H1 (cell line): ENCODE measurements at regions not wholly inside any gene's neighbourhood (a gene's known extent, or its start where the extent isn't known, plus 50 kb on each side); places are given as distances from the start of the nearest gene placed in this dataset.

Source experiments
- CBX8 ChIP-seq: fragments of 300-800, 300-1000 bp; sonication (generic); IDR thresholded peaks from 2 replicates; pipeline ENCODE4 v1.7.1; 2016; ENCODE audit warnings: low read depth, low read length, borderline replicate concordance
- FOSL1 ChIP-seq: IDR thresholded peaks from 2 replicates; pipeline ENCODE4 v1.6.1; 2011; ENCODE audit warnings: mild to moderate bottlenecking, low read depth, low read length, moderate library complexity; ENCODE audit not compliant: insufficient read depth
- PHF8 ChIP-seq: fragments of 200-600 bp; sonication (generic); conservative IDR thresholded peaks from 2 replicates; pipeline ENCODE4 v1.7.1; 2012; ENCODE audit warnings: low read depth, mild to moderate bottlenecking, inconsistent platforms, low read length, moderate library complexity
- POLR2AphosphoS5 ChIP-seq: IDR thresholded peaks from 2 replicates; pipeline ENCODE4 v1.6.1; 2011; ENCODE audit warnings: low read depth, low read length
- SP1 ChIP-seq: IDR thresholded peaks from 2 replicates; pipeline ENCODE4 v1.6.1; 2011; ENCODE audit warnings: low read depth, low read length
- SRF ChIP-seq: IDR thresholded peaks from 2 replicates; pipeline ENCODE4 v1.6.1; 2011; ENCODE audit warnings: mild to moderate bottlenecking, low read depth, low read length, moderate library complexity
- SUZ12 ChIP-seq: fragments of 200-600 bp; sonication (generic); IDR thresholded peaks from 2 replicates; pipeline ENCODE4 v1.6.1; 2012; ENCODE audit warnings: mild to moderate bottlenecking, inconsistent platforms, low read length, moderate library complexity, mixed read lengths
- TEAD4 ChIP-seq: IDR thresholded peaks from 2 replicates; pipeline ENCODE4 v1.6.1; 2012; ENCODE audit warnings: low read depth, low read length, inconsistent platforms, mixed read lengths
- TF ChIP-seq, protein P1 (sequence below), 3 experiments: IDR thresholded peaks; 1 replicate in 2 of 3; 2 replicates in 1 of 3; pipeline versions ENCODE4 v1.5.1 to v1.6.1; 2011; ENCODE audit warnings: low read length in 3 of 3, mild to moderate bottlenecking in 3 of 3, inconsistent platforms in 2 of 3, low read depth in 1 of 3, moderate library complexity in 1 of 3; ENCODE audit not compliant: insufficient read depth in 1 of 3; ENCODE audit errors: control extremely low read depth in 1 of 3
- TF ChIP-seq, protein P2 (sequence below): IDR thresholded peaks from 2 replicates; pipeline ENCODE4 v1.6.1; 2011; ENCODE audit warnings: low read length, improper control_type of control experiment
- TF ChIP-seq, protein P3 (sequence below): IDR thresholded peaks from 2 replicates; pipeline ENCODE4 v1.6.1; 2012; ENCODE audit warnings: inconsistent platforms
- TF ChIP-seq, protein P4 (sequence below): IDR thresholded peaks from 2 replicates; pipeline ENCODE4 v1.6.1; 2012; ENCODE audit warnings: inconsistent platforms

DNA sequence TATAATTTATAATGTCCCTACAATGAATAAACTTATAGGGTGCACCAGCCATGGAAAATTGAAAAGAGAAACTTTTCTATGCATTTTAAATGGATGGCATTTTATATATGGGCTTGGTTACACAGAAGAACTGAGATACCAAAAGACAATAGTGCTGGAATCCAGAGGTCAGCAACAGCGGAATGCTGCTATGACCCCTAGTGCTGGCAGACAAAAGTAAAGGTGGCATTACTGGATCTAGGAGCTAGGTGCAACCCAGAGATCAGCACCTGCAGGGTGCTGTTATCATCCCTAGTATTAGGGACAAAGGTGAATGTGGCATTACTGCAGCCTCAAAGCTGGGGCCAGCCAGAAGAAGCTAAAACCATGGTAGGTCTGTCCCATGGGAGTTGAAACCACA lies 392.7 kb upstream of the ST6GAL2 start:
- TF ChIP-seq, protein P1, sequence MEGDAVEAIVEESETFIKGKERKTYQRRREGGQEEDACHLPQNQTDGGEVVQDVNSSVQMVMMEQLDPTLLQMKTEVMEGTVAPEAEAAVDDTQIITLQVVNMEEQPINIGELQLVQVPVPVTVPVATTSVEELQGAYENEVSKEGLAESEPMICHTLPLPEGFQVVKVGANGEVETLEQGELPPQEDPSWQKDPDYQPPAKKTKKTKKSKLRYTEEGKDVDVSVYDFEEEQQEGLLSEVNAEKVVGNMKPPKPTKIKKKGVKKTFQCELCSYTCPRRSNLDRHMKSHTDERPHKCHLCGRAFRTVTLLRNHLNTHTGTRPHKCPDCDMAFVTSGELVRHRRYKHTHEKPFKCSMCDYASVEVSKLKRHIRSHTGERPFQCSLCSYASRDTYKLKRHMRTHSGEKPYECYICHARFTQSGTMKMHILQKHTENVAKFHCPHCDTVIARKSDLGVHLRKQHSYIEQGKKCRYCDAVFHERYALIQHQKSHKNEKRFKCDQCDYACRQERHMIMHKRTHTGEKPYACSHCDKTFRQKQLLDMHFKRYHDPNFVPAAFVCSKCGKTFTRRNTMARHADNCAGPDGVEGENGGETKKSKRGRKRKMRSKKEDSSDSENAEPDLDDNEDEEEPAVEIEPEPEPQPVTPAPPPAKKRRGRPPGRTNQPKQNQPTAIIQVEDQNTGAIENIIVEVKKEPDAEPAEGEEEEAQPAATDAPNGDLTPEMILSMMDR (IDR thresholded peaks at IDR 0.05; ENCODE audit: control extremely low read depth in 1 of 3, insufficient read depth in 1 of 3, low read depth in 1 of 3, low read length in 3 of 3), result peak in 2 of 3 experiments; percentile 18 to 29; a peak in 2 of 4 replicates
- TF ChIP-seq SUZ12 (no peak), PHF8 (no peak), POLR2AphosphoS5 (no peak), TEAD4 (peak; percentile 70; the same call in 1 of the 2 replicates), FOSL1 (no peak), CBX8 (no peak), SP1 (no peak), SRF (no peak)
- TF ChIP-seq, protein P2, sequence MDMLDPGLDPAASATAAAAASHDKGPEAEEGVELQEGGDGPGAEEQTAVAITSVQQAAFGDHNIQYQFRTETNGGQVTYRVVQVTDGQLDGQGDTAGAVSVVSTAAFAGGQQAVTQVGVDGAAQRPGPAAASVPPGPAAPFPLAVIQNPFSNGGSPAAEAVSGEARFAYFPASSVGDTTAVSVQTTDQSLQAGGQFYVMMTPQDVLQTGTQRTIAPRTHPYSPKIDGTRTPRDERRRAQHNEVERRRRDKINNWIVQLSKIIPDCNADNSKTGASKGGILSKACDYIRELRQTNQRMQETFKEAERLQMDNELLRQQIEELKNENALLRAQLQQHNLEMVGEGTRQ, result no peak
- TF ChIP-seq, protein P3, sequence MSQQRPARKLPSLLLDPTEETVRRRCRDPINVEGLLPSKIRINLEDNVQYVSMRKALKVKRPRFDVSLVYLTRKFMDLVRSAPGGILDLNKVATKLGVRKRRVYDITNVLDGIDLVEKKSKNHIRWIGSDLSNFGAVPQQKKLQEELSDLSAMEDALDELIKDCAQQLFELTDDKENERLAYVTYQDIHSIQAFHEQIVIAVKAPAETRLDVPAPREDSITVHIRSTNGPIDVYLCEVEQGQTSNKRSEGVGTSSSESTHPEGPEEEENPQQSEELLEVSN, result no peak
- TF ChIP-seq, protein P4, sequence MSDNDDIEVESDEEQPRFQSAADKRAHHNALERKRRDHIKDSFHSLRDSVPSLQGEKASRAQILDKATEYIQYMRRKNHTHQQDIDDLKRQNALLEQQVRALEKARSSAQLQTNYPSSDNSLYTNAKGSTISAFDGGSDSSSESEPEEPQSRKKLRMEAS, result no peak
